MCF 10A (cell line): ENCODE measurements at regions not wholly inside any gene's neighbourhood (a gene's known extent, or its start where the extent isn't known, plus 50 kb on each side); places are given as distances from the start of the nearest gene placed in this dataset.

ENCODE experiments used
- BruUV-seq: library from RNA; stranded (reverse); fragments of 400-500 nt; replicated peaks from 2 replicates; lab custom pipeline; 2021; lab: Mats Ljungman, UMichigan
- CTCF ChIA-PET: fragments of 300-600 bp; sonication (Branson Sonifier 250); formaldehyde crosslinking; extraction: SDS; loops from one replicate; lab custom pipeline; 2021; ENCODE audit warnings: antibody characterized with exemption, inconsistent platforms; lab: Yijun Ruan, JAX
- POLR2A ChIA-PET: fragments of 300-600, 350-650 bp; sonication (Branson Sonifier 250); formaldehyde crosslinking; extraction: SDS; loops from one replicate; lab custom pipeline; 2020; ENCODE audit warnings: antibody characterized with exemption, inconsistent platforms; lab: Yijun Ruan, JAX
- DNase-seq: peaks from one replicate; pipeline ENCODE4 v3.0.0-alpha.2; 2018; ENCODE audit not compliant: unreplicated experiment
- H3K27ac Mint-ChIP-seq: one replicate; pipeline ENCODE4 v1.8.0; 2022; ENCODE audit warnings: mild to moderate bottlenecking, low read depth, mixed read lengths; ENCODE audit not compliant: unreplicated experiment
- H3K27me3 Mint-ChIP-seq: one replicate; pipeline ENCODE4 v1.8.0; 2022; ENCODE audit warnings: mixed read lengths; ENCODE audit not compliant: insufficient read depth, unreplicated experiment
- H3K36me3 Mint-ChIP-seq: one replicate; pipeline ENCODE4 v1.8.0; 2022; ENCODE audit warnings: mild to moderate bottlenecking, moderate library complexity, mixed read lengths; ENCODE audit not compliant: insufficient read depth, unreplicated experiment
- H3K4me1 Mint-ChIP-seq: one replicate; pipeline ENCODE4 v1.8.0; 2022; ENCODE audit warnings: mixed read lengths; ENCODE audit not compliant: insufficient read depth, unreplicated experiment
- H3K4me3 Mint-ChIP-seq: one replicate; pipeline ENCODE4 v1.8.0; 2022; ENCODE audit warnings: mild to moderate bottlenecking, moderate library complexity, mixed read lengths; ENCODE audit not compliant: unreplicated experiment
- H3K9me3 Mint-ChIP-seq: one replicate; pipeline ENCODE4 v1.8.0; 2022; ENCODE audit warnings: mixed read lengths; ENCODE audit not compliant: unreplicated experiment
- intact Hi-C: fragments of 100-400 bp; cut with micrococcal nuclease; formaldehyde crosslinking; loops from 2 replicates; pipeline ENCODE4 v1.14.1; 2022
- TF ChIP-seq, protein P1 (sequence below): fragments of 200-600 bp; IDR thresholded peaks from one replicate; pipeline ENCODE4 v1.8.0; 2022; ENCODE audit warnings: antibody characterized with exemption, mild to moderate bottlenecking; ENCODE audit not compliant: unreplicated experiment

GRCh38 chr4:14644580-14645282 lies 357.6 kb upstream of the CPEB2 start:
- Mint-ChIP-seq H3K27me3 (no peaks in the 10 kb centered on the region), H3K4me1 (no peaks in the 10 kb centered on the region), H3K27ac (no peak overlapping the region), H3K36me3 (no peaks in the 10 kb centered on the region), H3K4me3 (no peak overlapping the region), H3K9me3 (no peaks in the 10 kb centered on the region)
- intact Hi-C loops, result no loop called here
- no TSS peak for BruUV-seq
- DNase-seq, result no peak
- POLR2A ChIA-PET, result no interaction called here
- CTCF ChIA-PET, result interaction anchor here (0.7 to 1.0 kb wide), 2 partner anchors 12 to 1578 kb away, joined by 3 to 4 read pairs; no protein-coding TSS in a partner anchor
- TF ChIP-seq, protein P1, sequence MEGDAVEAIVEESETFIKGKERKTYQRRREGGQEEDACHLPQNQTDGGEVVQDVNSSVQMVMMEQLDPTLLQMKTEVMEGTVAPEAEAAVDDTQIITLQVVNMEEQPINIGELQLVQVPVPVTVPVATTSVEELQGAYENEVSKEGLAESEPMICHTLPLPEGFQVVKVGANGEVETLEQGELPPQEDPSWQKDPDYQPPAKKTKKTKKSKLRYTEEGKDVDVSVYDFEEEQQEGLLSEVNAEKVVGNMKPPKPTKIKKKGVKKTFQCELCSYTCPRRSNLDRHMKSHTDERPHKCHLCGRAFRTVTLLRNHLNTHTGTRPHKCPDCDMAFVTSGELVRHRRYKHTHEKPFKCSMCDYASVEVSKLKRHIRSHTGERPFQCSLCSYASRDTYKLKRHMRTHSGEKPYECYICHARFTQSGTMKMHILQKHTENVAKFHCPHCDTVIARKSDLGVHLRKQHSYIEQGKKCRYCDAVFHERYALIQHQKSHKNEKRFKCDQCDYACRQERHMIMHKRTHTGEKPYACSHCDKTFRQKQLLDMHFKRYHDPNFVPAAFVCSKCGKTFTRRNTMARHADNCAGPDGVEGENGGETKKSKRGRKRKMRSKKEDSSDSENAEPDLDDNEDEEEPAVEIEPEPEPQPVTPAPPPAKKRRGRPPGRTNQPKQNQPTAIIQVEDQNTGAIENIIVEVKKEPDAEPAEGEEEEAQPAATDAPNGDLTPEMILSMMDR, result no peak

DNA sequence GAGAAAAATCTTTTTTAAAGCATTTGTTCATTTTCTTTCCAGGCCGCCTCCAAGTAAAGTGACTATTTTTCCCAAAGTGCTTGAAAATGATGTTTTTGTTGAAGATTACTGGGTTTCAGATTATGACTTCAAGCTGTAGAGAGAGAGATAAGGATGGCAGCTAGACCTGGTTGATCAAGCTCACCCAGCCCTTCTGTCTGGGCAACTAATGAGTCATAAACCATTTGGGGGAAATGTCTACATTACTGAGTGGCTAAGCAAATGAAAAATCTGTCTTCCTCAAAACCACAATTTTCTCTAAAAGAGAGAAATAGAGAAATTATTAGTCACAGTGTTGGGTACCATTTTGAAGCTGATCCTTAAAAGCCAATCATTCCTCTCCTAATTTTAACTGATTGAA lies 355.4 kb upstream of the CPEB2 start:
- DNase-seq, result no peak
- peaks cover 3% of the 10 kb centered on the region for H3K4me1 Mint-ChIP-seq
- intact Hi-C loops, result no loop called here
- H3K27me3 Mint-ChIP-seq, result no peaks in the 10 kb centered on the region
- ChIA-PET POLR2A (no interaction called here), CTCF (interaction anchor here (0.6 kb wide), 1 partner anchor 17 kb away, joined by 3 read pairs; no protein-coding TSS in a partner anchor)
- H3K27ac Mint-ChIP-seq, result no peak overlapping the region
- TF ChIP-seq, protein P1, result no peak
- H3K36me3 Mint-ChIP-seq, result no peaks in the 10 kb centered on the region
- no TSS peak for BruUV-seq
- no peaks in the 10 kb centered on the region for H3K9me3 Mint-ChIP-seq
- no peak overlapping the region for H3K4me3 Mint-ChIP-seq

DNA sequence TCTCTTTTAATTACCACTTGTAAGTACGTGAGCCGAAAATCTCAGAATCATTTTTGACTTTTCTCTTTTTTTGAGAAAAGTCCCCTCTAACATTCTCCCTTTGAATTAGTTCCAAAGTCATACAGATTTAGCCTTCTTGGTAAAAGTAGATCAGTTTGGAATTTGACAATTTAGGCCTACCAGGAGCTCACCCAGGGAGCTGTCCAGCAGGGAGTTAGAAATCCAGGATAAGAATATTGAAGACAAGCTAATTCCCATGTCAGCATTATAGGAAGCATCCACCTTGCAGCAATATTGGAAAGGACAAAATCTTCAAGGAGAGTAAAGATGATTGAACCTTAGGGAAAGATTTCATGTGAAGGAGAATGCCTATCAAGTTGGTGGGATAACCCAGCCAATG lies 352.2 kb upstream of the CPEB2 start:
- ChIA-PET CTCF (interaction anchor here (0.7 to 1.0 kb wide), 2 partner anchors 81 to 996 kb away, joined by 3 read pairs; no protein-coding TSS in a partner anchor), POLR2A (interaction anchor here (0.6 kb wide), 1 partner anchor 23 kb away, joined by 3 read pairs; no protein-coding TSS in a partner anchor)
- TF ChIP-seq, protein P1, result no peak
- Mint-ChIP-seq H3K36me3 (no peaks in the 10 kb centered on the region), H3K9me3 (no peaks in the 10 kb centered on the region), H3K4me3 (no peak overlapping the region), H3K27ac (no peak overlapping the region), H3K4me1 (peaks cover 19% of the 10 kb centered on the region), H3K27me3 (no peaks in the 10 kb centered on the region)
- no TSS peak for BruUV-seq
- peak; percentile 16 for DNase-seq
- intact Hi-C loops, result no loop called here

DNA sequence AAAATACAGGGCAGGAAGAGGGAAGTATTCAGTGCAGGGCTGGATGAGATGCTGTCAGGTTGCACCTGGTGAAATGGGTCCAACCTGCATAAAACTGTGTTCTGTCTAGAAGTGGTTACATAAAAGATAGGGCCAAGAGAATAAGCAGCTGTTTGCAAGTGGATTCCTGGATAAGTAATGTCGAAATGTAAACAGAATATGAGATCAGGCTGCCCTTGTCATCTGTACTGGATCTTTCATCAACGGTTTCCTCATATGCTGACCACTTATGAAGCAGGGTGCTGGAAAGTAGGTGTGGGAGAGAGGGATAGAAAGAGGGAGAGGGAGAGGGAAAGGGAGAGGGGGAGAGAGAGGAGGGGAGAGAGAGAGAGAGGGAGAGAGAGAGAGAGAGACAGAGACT lies 349.8 kb upstream of the CPEB2 start:
- ChIA-PET POLR2A (no interaction called here), CTCF (no interaction called here)
- TF ChIP-seq, protein P1, result no peak
- no peaks in the 10 kb centered on the region for H3K9me3 Mint-ChIP-seq
- intact Hi-C loops, result no loop called here
- peak; percentile 45 for DNase-seq
- H3K27me3 Mint-ChIP-seq, result no peaks in the 10 kb centered on the region
- H3K36me3 Mint-ChIP-seq, result no peaks in the 10 kb centered on the region
- H3K4me1 Mint-ChIP-seq, result peaks cover 19% of the 10 kb centered on the region
- H3K4me3 Mint-ChIP-seq, result no peak overlapping the region
- no TSS peak for BruUV-seq
- H3K27ac Mint-ChIP-seq, result peak overlapping the region; percentile 73
